ENCODE measurements at regions not wholly inside any gene's neighbourhood (a gene's known extent, or its start where the extent isn't known, plus 50 kb on each side); places are given as distances from the start of the nearest gene placed in this dataset.

DNA sequence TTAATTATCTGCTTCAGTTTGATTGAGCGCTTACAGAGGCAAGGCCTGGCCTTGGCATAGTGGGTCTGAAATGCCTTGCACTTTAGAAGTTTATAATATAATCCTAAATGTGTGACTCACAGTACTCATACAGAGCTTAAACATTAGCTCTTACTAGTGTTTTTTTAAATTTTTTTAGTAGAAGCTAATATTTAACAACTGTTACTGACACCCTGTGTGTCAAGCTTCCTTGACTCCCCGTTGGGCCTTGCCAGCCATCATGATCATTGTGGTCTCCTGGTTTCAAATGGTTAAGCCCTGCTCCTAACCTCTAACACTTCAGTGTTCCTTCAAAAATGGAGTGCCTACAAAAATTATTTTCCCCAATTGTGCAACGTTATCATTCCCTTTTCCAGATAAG lies 126.9 kb downstream of the GALC start:
- CTCF ChIA-PET: no interaction called here

DNA sequence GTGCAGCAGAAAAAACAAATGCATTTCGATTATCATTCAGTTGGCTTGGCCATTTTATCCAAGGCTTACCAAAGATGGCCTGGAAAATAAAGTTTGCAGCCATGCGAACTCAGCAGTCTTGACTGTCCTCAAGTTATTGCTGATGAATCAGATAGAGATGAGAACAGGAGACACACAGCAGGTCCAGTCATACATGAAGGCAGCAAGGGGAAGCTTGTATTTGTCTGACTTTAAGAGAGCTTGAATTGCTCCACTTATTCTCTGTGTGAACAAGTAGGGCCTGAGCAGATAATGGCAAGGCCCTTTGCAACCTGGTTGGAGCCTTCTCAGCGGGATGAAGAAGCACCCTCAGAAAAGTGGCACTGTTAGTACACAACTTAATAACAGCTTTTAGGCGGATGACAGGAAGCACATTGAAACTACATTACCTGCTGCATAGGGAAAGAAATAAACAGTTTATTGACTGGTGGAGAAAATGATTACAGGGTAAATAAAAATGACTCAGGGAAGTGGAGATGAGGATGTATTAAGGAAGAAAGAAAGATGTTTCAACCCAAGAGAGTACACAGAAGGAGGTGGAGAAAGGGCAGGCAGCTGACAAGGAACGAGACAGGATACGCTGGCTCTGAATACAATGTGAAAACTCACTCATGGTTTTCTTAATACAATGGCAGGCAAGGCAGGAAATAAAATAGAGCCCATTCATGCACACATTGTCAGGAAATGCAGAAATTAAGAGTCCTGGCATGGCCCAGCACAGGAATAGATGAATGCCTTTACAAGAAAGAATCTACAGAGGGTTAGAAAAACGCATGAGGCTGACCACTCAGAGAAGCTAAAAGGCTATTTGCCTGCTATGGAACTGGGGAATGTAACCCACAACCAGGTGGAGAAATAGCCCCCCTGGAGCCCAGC lies 128.4 kb downstream of the GALC start:
- no peak overlapping the region for H3K27ac ChIP-seq (ENCODE audit: low read depth, low read length, poor library complexity, severe bottlenecking)
- H3K4me3 ChIP-seq (ENCODE audit: low read depth, low read length, poor library complexity, severe bottlenecking): no peak overlapping the region
- no peaks in the 10 kb centered on the region for H3K4me1 ChIP-seq (ENCODE audit: insufficient read depth, low read length, poor library complexity, severe bottlenecking)
- no peak for TF ChIP-seq EZH2 (IDR thresholded peaks at IDR 0.05; ENCODE audit: borderline replicate concordance, low read depth, low read length, poor library complexity, severe bottlenecking)
- TF ChIP-seq, protein P1, sequence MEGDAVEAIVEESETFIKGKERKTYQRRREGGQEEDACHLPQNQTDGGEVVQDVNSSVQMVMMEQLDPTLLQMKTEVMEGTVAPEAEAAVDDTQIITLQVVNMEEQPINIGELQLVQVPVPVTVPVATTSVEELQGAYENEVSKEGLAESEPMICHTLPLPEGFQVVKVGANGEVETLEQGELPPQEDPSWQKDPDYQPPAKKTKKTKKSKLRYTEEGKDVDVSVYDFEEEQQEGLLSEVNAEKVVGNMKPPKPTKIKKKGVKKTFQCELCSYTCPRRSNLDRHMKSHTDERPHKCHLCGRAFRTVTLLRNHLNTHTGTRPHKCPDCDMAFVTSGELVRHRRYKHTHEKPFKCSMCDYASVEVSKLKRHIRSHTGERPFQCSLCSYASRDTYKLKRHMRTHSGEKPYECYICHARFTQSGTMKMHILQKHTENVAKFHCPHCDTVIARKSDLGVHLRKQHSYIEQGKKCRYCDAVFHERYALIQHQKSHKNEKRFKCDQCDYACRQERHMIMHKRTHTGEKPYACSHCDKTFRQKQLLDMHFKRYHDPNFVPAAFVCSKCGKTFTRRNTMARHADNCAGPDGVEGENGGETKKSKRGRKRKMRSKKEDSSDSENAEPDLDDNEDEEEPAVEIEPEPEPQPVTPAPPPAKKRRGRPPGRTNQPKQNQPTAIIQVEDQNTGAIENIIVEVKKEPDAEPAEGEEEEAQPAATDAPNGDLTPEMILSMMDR (conservative IDR thresholded peaks at IDR 0.05; ENCODE audit: low read depth, low read length): no peak
- no peaks in the 10 kb centered on the region for H3K36me3 ChIP-seq (ENCODE audit: insufficient read depth, low read length, poor library complexity, severe bottlenecking)
- DNase-seq (ENCODE audit: low spot score): no peak
- POLR2A ChIA-PET (ENCODE audit: low non-redundant PET): no interaction called here
- H3K27me3 ChIP-seq (replicated peaks; ENCODE audit: insufficient read depth, low read depth, low read length, poor library complexity): no peaks in the 10 kb centered on the region
- intact Hi-C loops (cut with micrococcal nuclease; ENCODE audit: unreplicated experiment): no loop called here
- no TSS peak for BruUV-seq (replicated peaks)
- no peaks in the 10 kb centered on the region for H3K9me3 ChIP-seq (ENCODE audit: low read depth, low read length, poor library complexity, severe bottlenecking)
- CTCF ChIA-PET: no interaction called here

More for the DNA sequence above, 126.9 kb downstream of the GALC start:
- TF ChIP-seq, protein P1 (conservative IDR thresholded peaks at IDR 0.05; ENCODE audit: low read depth, low read length): no peak
- TF ChIP-seq EZH2 (IDR thresholded peaks at IDR 0.05; ENCODE audit: borderline replicate concordance, low read depth, low read length, poor library complexity, severe bottlenecking): no peak
- H3K36me3 ChIP-seq (ENCODE audit: insufficient read depth, low read length, poor library complexity, severe bottlenecking): no peaks in the 10 kb centered on the region
- H3K27me3 ChIP-seq (replicated peaks; ENCODE audit: insufficient read depth, low read depth, low read length, poor library complexity): no peaks in the 10 kb centered on the region
- POLR2A ChIA-PET (ENCODE audit: low non-redundant PET): no interaction called here
- no peak for DNase-seq (ENCODE audit: low spot score)
- BruUV-seq (replicated peaks): no TSS peak
- no peaks in the 10 kb centered on the region for H3K9me3 ChIP-seq (ENCODE audit: low read depth, low read length, poor library complexity, severe bottlenecking)
- intact Hi-C loops (cut with micrococcal nuclease; ENCODE audit: unreplicated experiment): no loop called here
- no peaks in the 10 kb centered on the region for H3K4me1 ChIP-seq (ENCODE audit: insufficient read depth, low read length, poor library complexity, severe bottlenecking)
- H3K27ac ChIP-seq (ENCODE audit: low read depth, low read length, poor library complexity, severe bottlenecking): no peak overlapping the region
- H3K4me3 ChIP-seq (ENCODE audit: low read depth, low read length, poor library complexity, severe bottlenecking): no peak overlapping the region

DNA sequence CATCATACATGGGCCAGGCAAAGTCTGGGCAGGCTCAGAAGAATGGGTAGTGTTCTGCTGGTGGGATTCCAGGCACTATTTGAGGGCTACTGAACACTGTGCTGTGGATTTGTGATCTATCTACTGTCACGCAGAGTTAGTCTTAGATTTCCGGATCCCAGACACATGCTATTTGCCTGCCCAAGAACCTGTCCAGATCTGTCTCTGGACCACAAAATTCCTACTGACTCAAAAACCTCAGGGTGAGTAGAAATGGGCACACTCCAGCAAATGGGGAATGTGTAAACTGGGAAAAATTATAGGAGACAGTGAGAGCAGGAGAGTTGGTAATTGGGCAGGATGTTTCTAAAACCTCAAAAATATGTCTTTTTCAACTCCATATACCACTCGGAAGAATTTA lies 129.9 kb downstream of the GALC start:
- intact Hi-C loops (cut with micrococcal nuclease; ENCODE audit: unreplicated experiment): no loop called here
- H3K36me3 ChIP-seq (ENCODE audit: insufficient read depth, low read length, poor library complexity, severe bottlenecking): no peaks in the 10 kb centered on the region
- no peak overlapping the region for H3K4me3 ChIP-seq (ENCODE audit: low read depth, low read length, poor library complexity, severe bottlenecking)
- H3K27ac ChIP-seq (ENCODE audit: low read depth, low read length, poor library complexity, severe bottlenecking): no peak overlapping the region
- TF ChIP-seq EZH2 (IDR thresholded peaks at IDR 0.05; ENCODE audit: borderline replicate concordance, low read depth, low read length, poor library complexity, severe bottlenecking): no peak
- TF ChIP-seq, protein P1 (conservative IDR thresholded peaks at IDR 0.05; ENCODE audit: low read depth, low read length): no peak
- H3K27me3 ChIP-seq (replicated peaks; ENCODE audit: insufficient read depth, low read depth, low read length, poor library complexity): no peaks in the 10 kb centered on the region
- no peaks in the 10 kb centered on the region for H3K9me3 ChIP-seq (ENCODE audit: low read depth, low read length, poor library complexity, severe bottlenecking)
- H3K4me1 ChIP-seq (ENCODE audit: insufficient read depth, low read length, poor library complexity, severe bottlenecking): no peaks in the 10 kb centered on the region
- CTCF ChIA-PET: no interaction called here
- BruUV-seq (replicated peaks): no TSS peak
- no peak for DNase-seq (ENCODE audit: low spot score)
- POLR2A ChIA-PET (ENCODE audit: low non-redundant PET): no interaction called here
